HEK293T (cell line): ENCODE measurements at regions not wholly inside any gene's neighbourhood (a gene's known extent, or its start where the extent isn't known, plus 50 kb on each side); places are given as distances from the start of the nearest gene placed in this dataset.

Experiments used
- FOXA1 ChIP-seq: fragments of 450-650 bp; IDR thresholded peaks from 2 replicates; pipeline ENCODE4 v1.6.1; 2016; ENCODE audit warnings: mild to moderate bottlenecking
- FOXK2 ChIP-seq: fragments of 450-650 bp; IDR thresholded peaks from 2 replicates; pipeline ENCODE4 v1.6.1; 2016; ENCODE audit warnings: mild to moderate bottlenecking
- HDGF ChIP-seq: fragments of 450-650 bp; IDR thresholded peaks from 2 replicates; pipeline ENCODE4 v1.6.1; 2017; ENCODE audit warnings: antibody characterized with exemption, borderline replicate concordance
- SP1 ChIP-seq: fragments of 450-650 bp; IDR thresholded peaks from 2 replicates; pipeline ENCODE4 v1.6.1; 2017
- SUZ12 ChIP-seq: fragments of 450-650 bp; IDR thresholded peaks from 2 replicates; pipeline ENCODE4 v1.6.1; 2016; ENCODE audit warnings: mild to moderate bottlenecking

GRCh38 chr5:112608975-112609374 lies 128.7 kb upstream of the APC start:
- TF ChIP-seq SP1 (no peak), SUZ12 (no peak), HDGF (no peak), FOXA1 (no peak), FOXK2 (no peak)
